CD14-positive monocyte (primary cell): ENCODE measurements at regions not wholly inside any gene's neighbourhood (a gene's known extent, or its start where the extent isn't known, plus 50 kb on each side); places are given as distances from the start of the nearest gene placed in this dataset.

Source experiments
- DNase-seq, 3 donors: peaks; one replicate each; pipeline ENCODE4 v3.0.0-alpha.2; 2011 to 2022
- H2AFZ ChIP-seq: 2 replicates; pipeline ENCODE4 v1.6.0; 2012; ENCODE audit warnings: mild to moderate bottlenecking, low read depth, low read length, inconsistent platforms; ENCODE audit not compliant: insufficient read depth, poor library complexity, severe bottlenecking
- H3K27ac ChIP-seq, 2 donors: 1 replicate in 1 of 2; 2 replicates in 1 of 2; pipeline ENCODE4 v1.5.1; 2012 to 2013; ENCODE audit warnings: low read length in 2 of 2, control low read depth in 1 of 2, inconsistent platforms in 1 of 2, low read depth in 1 of 2, mild to moderate bottlenecking in 1 of 2
- H3K27me3 ChIP-seq, 2 donors: one replicate each; pipeline versions ENCODE4 v1.6.0 to v1.6.1; 2011 to 2013; ENCODE audit warnings: low read length in 2 of 2; ENCODE audit not compliant: control insufficient read depth in 2 of 2, insufficient read depth in 2 of 2
- H3K36me3 ChIP-seq, 2 donors: replicated peaks in 1 of 2; 1 replicate in 1 of 2; 2 replicates in 1 of 2; pipeline versions ENCODE4 v1.5.1 to v1.6.1; 2012 to 2013; ENCODE audit warnings: low read length in 2 of 2, control low read depth in 1 of 2, inconsistent platforms in 1 of 2, mild to moderate bottlenecking in 1 of 2; ENCODE audit not compliant: insufficient read depth in 2 of 2, control insufficient read depth in 1 of 2
- H3K4me1 ChIP-seq, 2 donors: 1 replicate in 1 of 2; 2 replicates in 1 of 2; pipeline versions ENCODE4 v1.5.1 to v1.6.1; 2012 to 2013; ENCODE audit warnings: low read length in 2 of 2, control low read depth in 1 of 2, inconsistent platforms in 1 of 2, mild to moderate bottlenecking in 1 of 2, moderate library complexity in 1 of 2; ENCODE audit not compliant: insufficient read depth in 2 of 2, control insufficient read depth in 1 of 2
- H3K4me2 ChIP-seq: replicated peaks from 2 replicates; pipeline ENCODE3; 2012; ENCODE audit warnings: low read length, moderate library complexity, mild to moderate bottlenecking; ENCODE audit not compliant: poor library complexity, severe bottlenecking; ENCODE audit errors: extremely low read depth
- H3K4me3 ChIP-seq, 3 experiments: fragments of 200-600 bp in 1 of 3; sonication (generic) in 1 of 3; replicated peaks in 1 of 3; 1 replicate in 2 of 3; 2 replicates in 1 of 3; pipeline ENCODE4 v1.5.1; 2011 to 2013; ENCODE audit warnings: low read length in 3 of 3, mild to moderate bottlenecking in 3 of 3, control low read depth in 2 of 3, low read depth in 2 of 3, inconsistent platforms in 1 of 3, moderate library complexity in 1 of 3
- H3K79me2 ChIP-seq: 2 replicates; pipeline ENCODE4 v1.6.0; 2012; ENCODE audit warnings: mild to moderate bottlenecking, control low read depth, inconsistent platforms, low read length, moderate library complexity; ENCODE audit not compliant: insufficient read depth
- H3K9ac ChIP-seq: 2 replicates; pipeline ENCODE4 v1.6.0; 2017; ENCODE audit warnings: low read length, mild to moderate bottlenecking; ENCODE audit not compliant: insufficient read depth, poor library complexity, severe bottlenecking
- H3K9me3 ChIP-seq, 2 donors: replicated peaks in 1 of 2; 1 replicate in 1 of 2; 2 replicates in 1 of 2; pipeline versions ENCODE4 v1.5.1 to v1.6.1; 2012 to 2013; ENCODE audit warnings: low read length in 2 of 2, control low read depth in 1 of 2; ENCODE audit not compliant: control insufficient read depth in 1 of 2, insufficient read depth in 1 of 2
- H4K20me1 ChIP-seq: 2 replicates; pipeline ENCODE4 v1.6.0; 2012; ENCODE audit warnings: mild to moderate bottlenecking, low read length, control low read depth, moderate library complexity; ENCODE audit not compliant: insufficient read depth
- H3K27ac Mint-ChIP-seq, 7 donors: one replicate each; pipeline ENCODE4 v1.8.0; 2020; ENCODE audit warnings: mild to moderate bottlenecking in 7 of 7, mixed read lengths in 7 of 7, moderate library complexity in 6 of 7, inconsistent platforms in 2 of 7
- H3K27me3 Mint-ChIP-seq, 3 donors: one replicate each; pipeline ENCODE4 v1.8.0; 2021 to 2022; ENCODE audit warnings: low read depth in 3 of 3, mild to moderate bottlenecking in 3 of 3, mixed read lengths in 3 of 3, moderate library complexity in 3 of 3, inconsistent platforms in 1 of 3
- H3K36me3 Mint-ChIP-seq, 2 donors: one replicate each; pipeline ENCODE4 v1.8.0; 2020; ENCODE audit warnings: mixed read lengths in 2 of 2, inconsistent platforms in 1 of 2, mild to moderate bottlenecking in 1 of 2
- H3K4me1 Mint-ChIP-seq: one replicate; pipeline ENCODE4 v1.8.0; 2020; ENCODE audit warnings: mild to moderate bottlenecking, mixed read lengths
- H3K4me3 Mint-ChIP-seq, 2 donors: one replicate each; pipeline ENCODE4 v1.8.0; 2020; ENCODE audit warnings: mild to moderate bottlenecking in 2 of 2, mixed read lengths in 2 of 2, moderate library complexity in 1 of 2
- H3K9me3 Mint-ChIP-seq, 7 donors: one replicate each; pipeline ENCODE4 v1.8.0; 2020 to 2022; ENCODE audit warnings: mixed read lengths in 7 of 7, mild to moderate bottlenecking in 6 of 7, moderate library complexity in 6 of 7, inconsistent platforms in 2 of 7
- WGBS: methylation state at CpG from one replicate; pipeline ENCODE4 v1.1.5; 2013; ENCODE audit warnings: missing lambda C conversion rate; ENCODE audit not compliant: insufficient coverage; 5-methylcytosine and 5-hydroxymethylcytosine counted together
- intact Hi-C, 2 donors: fragments of 100-400 bp; cut with micrococcal nuclease; formaldehyde crosslinking; loops; one replicate each; pipeline versions ENCODE4 v1.15.0 to v1.15.1; 2023
- TF ChIP-seq, protein P1 (sequence below): fragments of 200-600 bp; IDR thresholded peaks from one replicate; pipeline ENCODE4 v1.8.0; 2022; ENCODE audit warnings: antibody characterized with exemption, mild to moderate bottlenecking

DNA sequence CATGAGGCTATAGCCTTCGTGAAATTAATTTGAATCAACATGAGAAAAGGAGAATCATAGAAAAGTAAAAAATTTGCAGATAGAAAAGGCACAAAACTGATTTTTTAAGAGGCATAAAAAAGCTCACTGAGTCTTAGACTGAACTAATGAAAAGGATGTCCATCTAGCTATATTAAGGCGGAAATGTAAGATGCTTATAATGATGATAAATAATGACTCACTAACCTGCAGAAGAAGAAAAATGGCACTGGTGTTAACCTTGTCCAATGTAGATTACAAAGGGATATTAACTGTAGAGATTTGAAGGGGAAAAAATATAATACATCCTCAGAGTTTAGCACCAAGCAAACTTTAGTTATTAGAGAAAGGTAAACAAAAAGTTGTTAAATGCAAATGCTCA lies 1098.0 kb upstream of the DDX18 start:
- peaks cover 0 to 19% (median 5%) of the 10 kb centered on the region in 7 donors for H3K9me3 Mint-ChIP-seq
- H3K4me3 ChIP-seq, result no peak overlapping the region
- H3K27ac ChIP-seq, result no peak overlapping the region
- H3K27ac Mint-ChIP-seq, result no peak overlapping the region
- no peak overlapping the region for H3K4me2 ChIP-seq
- no peaks in the 10 kb centered on the region for H3K4me1 ChIP-seq
- H4K20me1 ChIP-seq, result no peaks in the 10 kb centered on the region
- no peaks in the 10 kb centered on the region for H3K79me2 ChIP-seq
- no peak overlapping the region for H3K4me3 Mint-ChIP-seq
- H3K27me3 Mint-ChIP-seq, result no peaks in the 10 kb centered on the region
- H3K36me3 ChIP-seq, result no peaks in the 10 kb centered on the region
- no peaks in the 10 kb centered on the region for H3K36me3 Mint-ChIP-seq
- no peaks in the 10 kb centered on the region for H3K27me3 ChIP-seq
- 83% methylated on average over 1 of the region's 2 CpGs for WGBS
- intact Hi-C loops, result no loop called here
- H3K4me1 Mint-ChIP-seq, result no peaks in the 10 kb centered on the region
- H3K9me3 ChIP-seq, result peaks cover 5 to 9% of the 10 kb centered on the region in 2 donors
- TF ChIP-seq, protein P1, sequence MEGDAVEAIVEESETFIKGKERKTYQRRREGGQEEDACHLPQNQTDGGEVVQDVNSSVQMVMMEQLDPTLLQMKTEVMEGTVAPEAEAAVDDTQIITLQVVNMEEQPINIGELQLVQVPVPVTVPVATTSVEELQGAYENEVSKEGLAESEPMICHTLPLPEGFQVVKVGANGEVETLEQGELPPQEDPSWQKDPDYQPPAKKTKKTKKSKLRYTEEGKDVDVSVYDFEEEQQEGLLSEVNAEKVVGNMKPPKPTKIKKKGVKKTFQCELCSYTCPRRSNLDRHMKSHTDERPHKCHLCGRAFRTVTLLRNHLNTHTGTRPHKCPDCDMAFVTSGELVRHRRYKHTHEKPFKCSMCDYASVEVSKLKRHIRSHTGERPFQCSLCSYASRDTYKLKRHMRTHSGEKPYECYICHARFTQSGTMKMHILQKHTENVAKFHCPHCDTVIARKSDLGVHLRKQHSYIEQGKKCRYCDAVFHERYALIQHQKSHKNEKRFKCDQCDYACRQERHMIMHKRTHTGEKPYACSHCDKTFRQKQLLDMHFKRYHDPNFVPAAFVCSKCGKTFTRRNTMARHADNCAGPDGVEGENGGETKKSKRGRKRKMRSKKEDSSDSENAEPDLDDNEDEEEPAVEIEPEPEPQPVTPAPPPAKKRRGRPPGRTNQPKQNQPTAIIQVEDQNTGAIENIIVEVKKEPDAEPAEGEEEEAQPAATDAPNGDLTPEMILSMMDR, result no peak
- no peak overlapping the region for H2AFZ ChIP-seq
- H3K9ac ChIP-seq, result no peak overlapping the region
- no peak for DNase-seq

DNA sequence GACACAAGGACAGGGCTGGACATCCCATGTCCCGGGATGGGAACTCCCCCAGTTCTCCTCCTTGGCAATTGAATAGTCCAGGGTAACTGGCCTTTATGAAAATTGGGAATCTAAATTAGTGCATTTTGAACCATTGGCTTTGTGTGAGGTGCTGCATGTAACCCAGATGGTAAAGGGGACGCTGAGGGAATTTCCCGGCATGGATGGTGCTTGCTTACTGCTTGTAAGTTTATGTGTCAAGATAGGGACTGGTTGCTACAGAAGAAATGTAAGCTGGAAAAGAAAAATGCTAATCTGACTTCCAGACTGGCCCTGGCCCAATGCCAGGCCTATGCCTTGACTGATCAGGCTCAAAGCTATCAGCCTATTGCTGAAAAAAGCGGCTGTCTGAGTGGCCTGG lies 1096.7 kb upstream of the DDX18 start:
- intact Hi-C loops, result no loop called here
- no peak overlapping the region for H3K27ac Mint-ChIP-seq

More for the DNA sequence above, 1096.7 kb upstream of the DDX18 start:
- Histone ChIP-seq H3K27me3 (no peaks in the 10 kb centered on the region), H3K4me1 (no peaks in the 10 kb centered on the region), H4K20me1 (no peaks in the 10 kb centered on the region), H3K4me2 (no peak overlapping the region), H3K9me3 (peaks cover 9% of the 10 kb centered on the region in 2 donors), H3K4me3 (no peak overlapping the region), H3K27ac (no peak overlapping the region), H3K36me3 (no peaks in the 10 kb centered on the region), H3K79me2 (no peaks in the 10 kb centered on the region), H3K9ac (no peak overlapping the region), H2AFZ (no peak overlapping the region)
- DNase-seq, result no peak
- TF ChIP-seq, protein P1, result no peak
- Mint-ChIP-seq H3K27me3 (no peaks in the 10 kb centered on the region), H3K4me1 (no peaks in the 10 kb centered on the region), H3K36me3 (no peaks in the 10 kb centered on the region), H3K4me3 (no peak overlapping the region), H3K9me3 (peaks cover 0 to 22% (median 5%) of the 10 kb centered on the region in 7 donors)
- WGBS, result 92% methylated on average over 3 of the region's 4 CpGs
